ENCODE measurements at regions not wholly inside any gene's neighbourhood (a gene's known extent, or its start where the extent isn't known, plus 50 kb on each side); places are given as distances from the start of the nearest gene placed in this dataset.

- CTCF ChIA-PET: no interaction called here
- Histone ChIP-seq H3K9me3 (ENCODE audit: low read depth, low read length, poor library complexity, severe bottlenecking) (no peaks in the 10 kb centered on the region), H3K27ac (ENCODE audit: low read depth, low read length, poor library complexity, severe bottlenecking) (no peak overlapping the region), H3K36me3 (ENCODE audit: insufficient read depth, low read length, poor library complexity, severe bottlenecking) (no peaks in the 10 kb centered on the region), H3K4me1 (ENCODE audit: insufficient read depth, low read length, poor library complexity, severe bottlenecking) (no peaks in the 10 kb centered on the region), H3K4me3 (ENCODE audit: low read depth, low read length, poor library complexity, severe bottlenecking) (no peak overlapping the region), H3K27me3 (replicated peaks; ENCODE audit: insufficient read depth, low read depth, low read length, poor library complexity) (no peaks in the 10 kb centered on the region)
- POLR2A ChIA-PET (ENCODE audit: low non-redundant PET): no interaction called here
- no TSS peak for BruUV-seq (replicated peaks)
- no peak for DNase-seq (ENCODE audit: low spot score)
- intact Hi-C loops (cut with micrococcal nuclease; ENCODE audit: unreplicated experiment): no loop called here
- TF ChIP-seq CTCF (conservative IDR thresholded peaks at IDR 0.05; ENCODE audit: low read depth, low read length) (no peak), EZH2 (IDR thresholded peaks at IDR 0.05; ENCODE audit: borderline replicate concordance, low read depth, low read length, poor library complexity, severe bottlenecking) (no peak)
Measured at GRCh38 chr12:82120901-82121300, 237.3 kb downstream of the CCDC59 start.

- H3K27me3 ChIP-seq (replicated peaks; ENCODE audit: insufficient read depth, low read depth, low read length, poor library complexity): no peaks in the 10 kb centered on the region
- no peak overlapping the region for H3K4me3 ChIP-seq (ENCODE audit: low read depth, low read length, poor library complexity, severe bottlenecking)
- POLR2A ChIA-PET (ENCODE audit: low non-redundant PET): no interaction called here
- TF ChIP-seq CTCF (conservative IDR thresholded peaks at IDR 0.05; ENCODE audit: low read depth, low read length): no peak
- no peak for TF ChIP-seq EZH2 (IDR thresholded peaks at IDR 0.05; ENCODE audit: borderline replicate concordance, low read depth, low read length, poor library complexity, severe bottlenecking)
- intact Hi-C loops (cut with micrococcal nuclease; ENCODE audit: unreplicated experiment): no loop called here
- H3K27ac ChIP-seq (ENCODE audit: low read depth, low read length, poor library complexity, severe bottlenecking): no peak overlapping the region
- H3K36me3 ChIP-seq (ENCODE audit: insufficient read depth, low read length, poor library complexity, severe bottlenecking): no peaks in the 10 kb centered on the region
- no peaks in the 10 kb centered on the region for H3K9me3 ChIP-seq (ENCODE audit: low read depth, low read length, poor library complexity, severe bottlenecking)
- CTCF ChIA-PET: no interaction called here
- DNase-seq (ENCODE audit: low spot score): no peak
- BruUV-seq (replicated peaks): no TSS peak
- no peaks in the 10 kb centered on the region for H3K4me1 ChIP-seq (ENCODE audit: insufficient read depth, low read length, poor library complexity, severe bottlenecking)
Measured at GRCh38 chr12:82109243-82109642, 248.9 kb downstream of the CCDC59 start.

GRCh38 chr12:82108615-82109014 lies 249.6 kb downstream of the CCDC59 start:
- no peak for TF ChIP-seq EZH2 (IDR thresholded peaks at IDR 0.05; ENCODE audit: borderline replicate concordance, low read depth, low read length, poor library complexity, severe bottlenecking)
- no peak for TF ChIP-seq CTCF (conservative IDR thresholded peaks at IDR 0.05; ENCODE audit: low read depth, low read length)
- POLR2A ChIA-PET (ENCODE audit: low non-redundant PET): no interaction called here
- Histone ChIP-seq H3K36me3 (ENCODE audit: insufficient read depth, low read length, poor library complexity, severe bottlenecking) (no peaks in the 10 kb centered on the region), H3K9me3 (ENCODE audit: low read depth, low read length, poor library complexity, severe bottlenecking) (no peaks in the 10 kb centered on the region), H3K4me3 (ENCODE audit: low read depth, low read length, poor library complexity, severe bottlenecking) (no peak overlapping the region), H3K27ac (ENCODE audit: low read depth, low read length, poor library complexity, severe bottlenecking) (no peak overlapping the region), H3K4me1 (ENCODE audit: insufficient read depth, low read length, poor library complexity, severe bottlenecking) (no peaks in the 10 kb centered on the region), H3K27me3 (replicated peaks; ENCODE audit: insufficient read depth, low read depth, low read length, poor library complexity) (no peaks in the 10 kb centered on the region)
- intact Hi-C loops (cut with micrococcal nuclease; ENCODE audit: unreplicated experiment): no loop called here
- no TSS peak for BruUV-seq (replicated peaks)
- DNase-seq (ENCODE audit: low spot score): no peak
- CTCF ChIA-PET: no interaction called here

Data from A673 (cell line).